H9 (cell line): ENCODE measurements at regions not wholly inside any gene's neighbourhood (a gene's known extent, or its start where the extent isn't known, plus 50 kb on each side); places are given as distances from the start of the nearest gene placed in this dataset.
A peak's percentile ranks its signal among the peaks of the same experiment; 100 is the strongest.

Experiments used
- DNase-seq: peaks from one replicate; pipeline ENCODE4 v3.0.0-alpha.2; 2017
- H2AFZ ChIP-seq: one replicate; pipeline ENCODE4 v1.6.1; 2013; ENCODE audit warnings: mild to moderate bottlenecking, low read length, control low read depth, moderate library complexity
- H2AK5ac ChIP-seq: 2 replicates; pipeline ENCODE4 v1.6.1; 2013; ENCODE audit warnings: low read length, control low read depth, mixed read lengths; ENCODE audit not compliant: insufficient read length
- H2BK120ac ChIP-seq: one replicate; pipeline ENCODE4 v1.6.1; 2013; ENCODE audit warnings: low read depth, mild to moderate bottlenecking, low read length, control low read depth, inconsistent platforms; ENCODE audit not compliant: poor library complexity, severe bottlenecking
- H2BK12ac ChIP-seq: 2 replicates; pipeline ENCODE4 v1.6.1; 2013; ENCODE audit warnings: low read length, control low read depth, mixed read lengths, low read depth; ENCODE audit not compliant: insufficient read length
- H2BK15ac ChIP-seq: 2 replicates; pipeline ENCODE4 v1.6.1; 2013; ENCODE audit warnings: low read depth, low read length, control low read depth
- H2BK20ac ChIP-seq: one replicate; pipeline ENCODE4 v1.6.1; 2013; ENCODE audit warnings: low read depth, mild to moderate bottlenecking, low read length, control low read depth, inconsistent platforms; ENCODE audit not compliant: poor library complexity, severe bottlenecking
- H2BK5ac ChIP-seq: 2 replicates; pipeline ENCODE4 v1.6.1; 2013; ENCODE audit warnings: low read length, control low read depth, mixed read lengths; ENCODE audit not compliant: insufficient read length
- H3K14ac ChIP-seq: 2 replicates; pipeline ENCODE4 v1.6.1; 2013; ENCODE audit warnings: low read length, control low read depth; ENCODE audit not compliant: insufficient read depth
- H3K18ac ChIP-seq: 2 replicates; pipeline ENCODE4 v1.6.1; 2013; ENCODE audit warnings: low read depth, mild to moderate bottlenecking, mixed read lengths, low read length, control low read depth; ENCODE audit not compliant: insufficient read length
- H3K23ac ChIP-seq: 2 replicates; pipeline ENCODE4 v1.6.1; 2013; ENCODE audit warnings: low read length, control low read depth, mixed read lengths, low read depth; ENCODE audit not compliant: insufficient read length
- H3K23me2 ChIP-seq: 2 replicates; pipeline ENCODE4 v1.6.1; 2013; ENCODE audit warnings: low read depth, mild to moderate bottlenecking, mixed read lengths, low read length, control low read depth; ENCODE audit not compliant: insufficient read length, poor library complexity, severe bottlenecking
- H3K27ac ChIP-seq: 2 replicates; pipeline ENCODE4 v1.5.1; 2013; ENCODE audit warnings: low read length, control low read depth, mixed read lengths, low read depth; ENCODE audit not compliant: insufficient read length
- H3K27me3 ChIP-seq: 2 replicates; pipeline ENCODE4 v1.6.1; 2013; ENCODE audit warnings: low read length, control low read depth, inconsistent platforms; ENCODE audit not compliant: insufficient read depth
- H3K4ac ChIP-seq: 2 replicates; pipeline ENCODE4 v1.6.1; 2013; ENCODE audit warnings: low read depth, mild to moderate bottlenecking, control low read depth, inconsistent platforms, low read length, moderate library complexity
- H3K4me1 ChIP-seq: 2 replicates; pipeline ENCODE4 v1.6.1; 2013; ENCODE audit warnings: low read length, control low read depth, inconsistent platforms; ENCODE audit not compliant: insufficient read depth
- H3K4me2 ChIP-seq: 2 replicates; pipeline ENCODE4 v1.6.1; 2013; ENCODE audit warnings: low read length, control low read depth, mixed read lengths; ENCODE audit not compliant: insufficient read length, insufficient read depth
- H3K56ac ChIP-seq: 2 replicates; pipeline ENCODE4 v1.6.1; 2013; ENCODE audit warnings: low read depth, mild to moderate bottlenecking, mixed read lengths, low read length, control low read depth; ENCODE audit not compliant: insufficient read length
- H3K79me1 ChIP-seq: 2 replicates; pipeline ENCODE4 v1.6.1; 2013; ENCODE audit warnings: low read depth, mild to moderate bottlenecking, moderate library complexity, low read length, control low read depth, inconsistent platforms; ENCODE audit not compliant: insufficient read depth, poor library complexity, severe bottlenecking
- H3K79me2 ChIP-seq: 2 replicates; pipeline ENCODE4 v1.6.1; 2013; ENCODE audit warnings: low read length, control low read depth, inconsistent platforms; ENCODE audit not compliant: insufficient read depth
- H3K9ac ChIP-seq: 2 replicates; pipeline ENCODE4 v1.6.1; 2013; ENCODE audit warnings: low read length, control low read depth, mixed read lengths; ENCODE audit not compliant: insufficient read length; ENCODE audit errors: extremely low read depth
- H3K9me3 ChIP-seq: one replicate; pipeline ENCODE4 v1.6.1; 2013; ENCODE audit warnings: low read depth, low read length, inconsistent platforms; ENCODE audit not compliant: control insufficient read depth
- H3T11ph ChIP-seq: one replicate; pipeline ENCODE4 v1.6.1; 2013; ENCODE audit warnings: mild to moderate bottlenecking, low read length, control low read depth, inconsistent platforms
- H4K20me1 ChIP-seq: one replicate; pipeline ENCODE4 v1.6.1; 2013; ENCODE audit not compliant: control insufficient read depth, insufficient read length, insufficient read depth
- H4K5ac ChIP-seq: 2 replicates; pipeline ENCODE4 v1.6.1; 2013; ENCODE audit warnings: low read depth, mild to moderate bottlenecking, mixed read lengths, low read length, control low read depth; ENCODE audit not compliant: insufficient read length
- H4K8ac ChIP-seq: replicated peaks from 2 replicates; pipeline ENCODE4 v1.6.1; 2013; ENCODE audit warnings: low read length, control low read depth, mixed read lengths, low read depth; ENCODE audit not compliant: insufficient read length
- H4K91ac ChIP-seq: 2 replicates; pipeline ENCODE4 v1.6.1; 2013; ENCODE audit warnings: low read depth, mild to moderate bottlenecking, moderate library complexity, mixed read lengths, low read length, control low read depth; ENCODE audit not compliant: insufficient read length
- H3K27ac Mint-ChIP-seq, 3 experiments: 2 replicates in 2 of 3; 3 replicates in 1 of 3; pipeline ENCODE4 v1.8.0; 2020 to 2021; ENCODE audit warnings: mixed read lengths in 3 of 3, mild to moderate bottlenecking in 1 of 3, moderate library complexity in 1 of 3
- H3K27me3 Mint-ChIP-seq: 2 replicates; pipeline ENCODE4 v1.8.0; 2021; ENCODE audit warnings: low read depth, mild to moderate bottlenecking, moderate library complexity, mixed read lengths
- H3K36me3 Mint-ChIP-seq, 3 experiments: 2 replicates in 2 of 3; 3 replicates in 1 of 3; pipeline ENCODE4 v1.8.0; 2020 to 2021; ENCODE audit warnings: low read depth in 3 of 3, mixed read lengths in 3 of 3; ENCODE audit not compliant: insufficient read depth in 1 of 3
- H3K4me1 Mint-ChIP-seq, 2 experiments: 2 replicates each; pipeline ENCODE4 v1.8.0; 2020; ENCODE audit warnings: mixed read lengths in 2 of 2
- H3K4me3 Mint-ChIP-seq, 2 experiments: 2 replicates in 1 of 2; 3 replicates in 1 of 2; pipeline ENCODE4 v1.8.0; 2020 to 2021; ENCODE audit warnings: mild to moderate bottlenecking in 2 of 2, mixed read lengths in 2 of 2, moderate library complexity in 1 of 2
- H3K9me3 Mint-ChIP-seq, 2 experiments: 2 replicates in 1 of 2; 3 replicates in 1 of 2; pipeline ENCODE4 v1.8.0; 2020; ENCODE audit warnings: mild to moderate bottlenecking in 2 of 2, mixed read lengths in 2 of 2, moderate library complexity in 1 of 2
- WGBS: extraction: QIAGEN DNeasy Blood & Tissue Kit; methylation state at CpG from one replicate; pipeline ENCODE4 v1.1.7; 2013; ENCODE audit warnings: missing lambda C conversion rate, low lambda C conversion rate, mixed read lengths; ENCODE audit not compliant: insufficient read length; ENCODE audit errors: extremely low coverage; 5-methylcytosine and 5-hydroxymethylcytosine counted together
- TF ChIP-seq, protein P1 (sequence below): fragments of 200-600 bp; sonication (generic); conservative IDR thresholded peaks from 3 replicates; pipeline ENCODE4 v1.8.0; 2021; ENCODE audit warnings: antibody characterized with exemption, mild to moderate bottlenecking

DNA sequence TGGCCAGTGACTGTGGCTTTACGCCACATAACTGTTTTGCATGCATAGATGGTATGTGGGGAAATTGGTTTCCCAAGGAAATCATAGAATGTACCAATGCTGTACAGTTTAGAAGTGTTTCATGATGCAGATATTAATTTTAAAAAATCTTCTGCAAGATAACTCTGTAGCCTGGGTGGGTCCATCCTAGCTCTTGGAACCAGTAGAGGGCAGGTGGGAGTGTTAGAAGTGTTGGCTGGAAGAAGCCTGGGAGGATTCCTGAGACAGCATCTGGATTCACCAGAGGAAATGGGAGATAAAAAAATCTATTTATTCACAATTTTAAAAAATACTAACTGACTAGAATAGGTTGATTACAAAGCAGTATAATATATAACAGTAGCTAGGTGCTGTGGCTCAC lies 139.9 kb upstream of the GRIA4 start:
- Histone ChIP-seq H3K23ac (no peak overlapping the region), H4K8ac (no peak overlapping the region), H3T11ph (no peak overlapping the region), H2BK20ac (no peak overlapping the region), H3K4me1 (no peaks in the 10 kb centered on the region), H3K56ac (no peak overlapping the region), H4K91ac (no peak overlapping the region), H4K5ac (no peak overlapping the region), H2BK12ac (no peak overlapping the region), H3K9me3 (no peaks in the 10 kb centered on the region), H3K27me3 (no peaks in the 10 kb centered on the region), H4K20me1 (no peaks in the 10 kb centered on the region), H3K79me1 (no peaks in the 10 kb centered on the region), H3K79me2 (no peaks in the 10 kb centered on the region), H3K23me2 (no peaks in the 10 kb centered on the region), H3K4ac (no peak overlapping the region), H3K18ac (no peak overlapping the region), H3K9ac (no peak overlapping the region), H2AK5ac (no peak overlapping the region), H2BK15ac (no peak overlapping the region), H3K14ac (no peak overlapping the region), H2BK5ac (no peak overlapping the region), H2BK120ac (no peak overlapping the region), H3K27ac (no peak overlapping the region), H3K4me2 (no peak overlapping the region), H2AFZ (no peak overlapping the region)
- Mint-ChIP-seq H3K4me1 (no peaks in the 10 kb centered on the region), H3K9me3 (no peaks in the 10 kb centered on the region), H3K27ac (no peak overlapping the region), H3K36me3 (no peaks in the 10 kb centered on the region), H3K27me3 (no peaks in the 10 kb centered on the region), H3K4me3 (no peak overlapping the region)
- TF ChIP-seq, protein P1, sequence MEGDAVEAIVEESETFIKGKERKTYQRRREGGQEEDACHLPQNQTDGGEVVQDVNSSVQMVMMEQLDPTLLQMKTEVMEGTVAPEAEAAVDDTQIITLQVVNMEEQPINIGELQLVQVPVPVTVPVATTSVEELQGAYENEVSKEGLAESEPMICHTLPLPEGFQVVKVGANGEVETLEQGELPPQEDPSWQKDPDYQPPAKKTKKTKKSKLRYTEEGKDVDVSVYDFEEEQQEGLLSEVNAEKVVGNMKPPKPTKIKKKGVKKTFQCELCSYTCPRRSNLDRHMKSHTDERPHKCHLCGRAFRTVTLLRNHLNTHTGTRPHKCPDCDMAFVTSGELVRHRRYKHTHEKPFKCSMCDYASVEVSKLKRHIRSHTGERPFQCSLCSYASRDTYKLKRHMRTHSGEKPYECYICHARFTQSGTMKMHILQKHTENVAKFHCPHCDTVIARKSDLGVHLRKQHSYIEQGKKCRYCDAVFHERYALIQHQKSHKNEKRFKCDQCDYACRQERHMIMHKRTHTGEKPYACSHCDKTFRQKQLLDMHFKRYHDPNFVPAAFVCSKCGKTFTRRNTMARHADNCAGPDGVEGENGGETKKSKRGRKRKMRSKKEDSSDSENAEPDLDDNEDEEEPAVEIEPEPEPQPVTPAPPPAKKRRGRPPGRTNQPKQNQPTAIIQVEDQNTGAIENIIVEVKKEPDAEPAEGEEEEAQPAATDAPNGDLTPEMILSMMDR, result peak; percentile 39
- DNase-seq, result no peak
- no CpG with 5 or more reads among the region's 1 CpG for WGBS
